ENCODE measurements at regions not wholly inside any gene's neighbourhood (a gene's known extent, or its start where the extent isn't known, plus 50 kb on each side); places are given as distances from the start of the nearest gene placed in this dataset.

- no peak overlapping the region for H3K27ac Mint-ChIP-seq
- H3K4me3 Mint-ChIP-seq: no peak overlapping the region
- TF ChIP-seq CTCF (IDR thresholded peaks at IDR 0.05): no peak
- peaks cover 34% of the 10 kb centered on the region for H3K4me1 Mint-ChIP-seq
- no peaks in the 10 kb centered on the region for H3K9me3 Mint-ChIP-seq
- no peak for DNase-seq
- H3K36me3 Mint-ChIP-seq (ENCODE audit: low read depth): no peaks in the 10 kb centered on the region
- H3K27me3 Mint-ChIP-seq (ENCODE audit: low read depth, poor library complexity): no peaks in the 10 kb centered on the region
Observed at GRCh38 chr1:94318505-94319030, 81.2 kb upstream of the ARHGAP29 start.

- Mint-ChIP-seq H3K36me3 (ENCODE audit: low read depth) (no peaks in the 10 kb centered on the region), H3K27me3 (ENCODE audit: low read depth, poor library complexity) (no peaks in the 10 kb centered on the region), H3K4me1 (peaks cover 26% of the 10 kb centered on the region), H3K4me3 (no peak overlapping the region), H3K9me3 (no peaks in the 10 kb centered on the region), H3K27ac (no peak overlapping the region)
- TF ChIP-seq CTCF (IDR thresholded peaks at IDR 0.05): no peak
- no peak for DNase-seq
Observed at GRCh38 chr1:94317790-94318188, 80.4 kb upstream of the ARHGAP29 start.

GRCh38 chr1:94316836-94317789, 79.7 kb upstream of the ARHGAP29 start:
- DNase-seq: no peak
- no peak for TF ChIP-seq CTCF (IDR thresholded peaks at IDR 0.05)
- H3K27ac Mint-ChIP-seq: no peak overlapping the region
- H3K36me3 Mint-ChIP-seq (ENCODE audit: low read depth): no peaks in the 10 kb centered on the region
- H3K4me3 Mint-ChIP-seq: no peak overlapping the region
- H3K27me3 Mint-ChIP-seq (ENCODE audit: low read depth, poor library complexity): no peaks in the 10 kb centered on the region
- H3K9me3 Mint-ChIP-seq: no peaks in the 10 kb centered on the region
- peaks cover 19% of the 10 kb centered on the region for H3K4me1 Mint-ChIP-seq

GRCh38 chr1:94316183-94316582, 78.8 kb upstream of the ARHGAP29 start:
- no peak for DNase-seq
- Mint-ChIP-seq H3K36me3 (ENCODE audit: low read depth) (no peaks in the 10 kb centered on the region), H3K27me3 (ENCODE audit: low read depth, poor library complexity) (no peaks in the 10 kb centered on the region), H3K27ac (no peak overlapping the region), H3K9me3 (no peaks in the 10 kb centered on the region), H3K4me3 (no peak overlapping the region), H3K4me1 (peaks cover 17% of the 10 kb centered on the region)
- no peak for TF ChIP-seq CTCF (IDR thresholded peaks at IDR 0.05)

- peaks cover 17% of the 10 kb centered on the region for H3K4me1 Mint-ChIP-seq
- DNase-seq: no peak
- no peaks in the 10 kb centered on the region for H3K27me3 Mint-ChIP-seq (ENCODE audit: low read depth, poor library complexity)
- no peak for TF ChIP-seq CTCF (IDR thresholded peaks at IDR 0.05)
- no peak overlapping the region for H3K27ac Mint-ChIP-seq
- H3K4me3 Mint-ChIP-seq: no peak overlapping the region
- H3K9me3 Mint-ChIP-seq: no peaks in the 10 kb centered on the region
- no peaks in the 10 kb centered on the region for H3K36me3 Mint-ChIP-seq (ENCODE audit: low read depth)
Observed at GRCh38 chr1:94315552-94316116, 78.2 kb upstream of the ARHGAP29 start.

All from nephron progenitor cell (in vitro differentiated cells).